GM23248 (cell line): ENCODE measurements at regions not wholly inside any gene's neighbourhood (a gene's known extent, or its start where the extent isn't known, plus 50 kb on each side); places are given as distances from the start of the nearest gene placed in this dataset.
A peak's percentile ranks its signal among the peaks of the same experiment; 100 is the strongest.

ENCODE experiments used
- DNase-seq: peaks from one replicate; pipeline ENCODE4 v3.0.0-alpha.2; 2015
- H2AFZ ChIP-seq: fragments of 200-600 bp; sonication (generic); 2 replicates; pipeline ENCODE4 v1.6.1; 2016; ENCODE audit warnings: antibody characterized with exemption
- H3F3A ChIP-seq: fragments of 200-600 bp; sonication (generic); 2 replicates; pipeline ENCODE4 v1.6.1; 2016; ENCODE audit warnings: mild to moderate bottlenecking, antibody characterized with exemption, mixed run types; ENCODE audit not compliant: insufficient read depth
- H3K27ac ChIP-seq: fragments of 200-600 bp; sonication (generic); 2 replicates; pipeline ENCODE4 v1.5.1; 2016; ENCODE audit warnings: mild to moderate bottlenecking
- H3K27me3 ChIP-seq: fragments of 200-600 bp; sonication (generic); replicated peaks from 2 replicates; pipeline ENCODE4 v1.6.1; 2016; ENCODE audit warnings: mild to moderate bottlenecking; ENCODE audit not compliant: insufficient read depth
- H3K36me3 ChIP-seq: fragments of 200-600 bp; sonication (generic); 2 replicates; pipeline ENCODE4 v1.6.1; 2016; ENCODE audit warnings: low read depth, mild to moderate bottlenecking
- H3K4me1 ChIP-seq: fragments of 200-600 bp; sonication (generic); 2 replicates; pipeline ENCODE4 v1.6.1; 2016; ENCODE audit warnings: mild to moderate bottlenecking; ENCODE audit not compliant: insufficient read depth
- H3K4me2 ChIP-seq: fragments of 200-600 bp; sonication (generic); one replicate; pipeline ENCODE4 v1.6.1; 2016; ENCODE audit warnings: mild to moderate bottlenecking; ENCODE audit not compliant: unreplicated experiment
- H3K4me3 ChIP-seq: fragments of 200-600 bp; sonication (generic); 2 replicates; pipeline ENCODE4 v1.5.1; 2016; ENCODE audit warnings: mild to moderate bottlenecking
- H3K79me2 ChIP-seq: fragments of 200-600 bp; sonication (generic); 2 replicates; pipeline ENCODE4 v1.6.1; 2016; ENCODE audit warnings: mild to moderate bottlenecking; ENCODE audit not compliant: insufficient read depth
- H3K9ac ChIP-seq: fragments of 200-600 bp; sonication (generic); 2 replicates; pipeline ENCODE4 v1.6.1; 2016; ENCODE audit warnings: mild to moderate bottlenecking
- H3K9me2 ChIP-seq: fragments of 200-600 bp; sonication (generic); 2 replicates; pipeline ENCODE4 v1.6.1; 2016; ENCODE audit warnings: mixed run types, mild to moderate bottlenecking, moderate library complexity; ENCODE audit not compliant: insufficient read depth
- H3K9me3 ChIP-seq: fragments of 200-600 bp; sonication (generic); one replicate; pipeline ENCODE4 v1.6.1; 2017; ENCODE audit warnings: low read depth
- H4K20me1 ChIP-seq: fragments of 200-600 bp; sonication (generic); 2 replicates; pipeline ENCODE4 v1.6.0; 2016; ENCODE audit not compliant: insufficient read depth
- EZH2 ChIP-seq: fragments of 200-600 bp; sonication (generic); IDR thresholded peaks from 2 replicates; pipeline ENCODE4 v1.6.1; 2018; ENCODE audit warnings: antibody characterized with exemption, mild to moderate bottlenecking; ENCODE audit not compliant: insufficient read depth, poor library complexity, severe bottlenecking
- EZH2phosphoT487 ChIP-seq: fragments of 200-600 bp; sonication (generic); IDR thresholded peaks from 2 replicates; pipeline ENCODE4 v1.6.1; 2018; ENCODE audit warnings: antibody characterized with exemption, moderate library complexity, mild to moderate bottlenecking, low read depth; ENCODE audit not compliant: insufficient read depth
- WGBS, 2 experiments: methylation state at CpG; one replicate each; pipeline ENCODE4 v1.1.6; 2015 to 2017; ENCODE audit warnings: low lambda C conversion rate in 2 of 2, low coverage in 1 of 2; ENCODE audit errors: missing lambda C conversion rate in 2 of 2; 5-methylcytosine and 5-hydroxymethylcytosine counted together
- in situ Hi-C: fragments of 300-500 bp; cut with MboI; formaldehyde crosslinking; loops from 2 replicates; pipeline ENCODE4 v1.15.0; 2020

- Histone ChIP-seq H3K9me2 (no peaks in the 10 kb centered on the region), H3K4me1 (peaks cover 6% of the 10 kb centered on the region; the same call in 1 of the 2 replicates), H3K4me2 (no peak overlapping the region), H2AFZ (no peak overlapping the region), H3K4me3 (no peak overlapping the region), H3K79me2 (no peaks in the 10 kb centered on the region), H4K20me1 (no peaks in the 10 kb centered on the region), H3K36me3 (no peaks in the 10 kb centered on the region), H3K27ac (no peak overlapping the region), H3F3A (no peaks in the 10 kb centered on the region), H3K9me3 (no peaks in the 10 kb centered on the region), H3K27me3 (no peaks in the 10 kb centered on the region), H3K9ac (no peak overlapping the region)
- TF ChIP-seq EZH2phosphoT487 (no peak), EZH2 (no peak)
- DNase-seq, result peak; percentile 38
- in situ Hi-C loops, result no loop called here
- WGBS, 2 experiments, result 88 to 94% methylated on average over 1 of the region's 1 CpG
Observed at GRCh38 chr7:34327681-34328080, 330.3 kb upstream of the NPSR1 start.

DNA sequence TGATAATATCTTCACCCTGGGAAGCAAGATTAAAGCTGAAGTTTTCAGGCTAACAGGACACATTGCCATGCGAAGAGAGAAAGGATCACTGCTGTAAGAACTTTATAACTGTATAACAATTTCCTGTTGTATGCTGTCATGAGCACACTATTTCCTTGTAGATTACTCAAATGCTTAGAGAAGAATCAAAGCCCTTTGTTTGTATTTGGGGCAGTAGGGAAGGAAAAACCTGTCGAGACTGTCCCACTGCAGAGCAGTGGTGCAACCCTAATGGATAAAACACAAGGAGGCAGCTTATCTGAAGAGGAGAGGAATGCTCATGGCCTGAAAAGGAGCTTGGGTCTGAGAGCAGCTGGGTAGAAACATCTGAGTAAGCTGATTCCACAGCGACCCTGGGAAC is 327.7 kb upstream of the NPSR1 start:
- DNase-seq, result no peak
- H3K4me3 ChIP-seq, result no peak overlapping the region
- TF ChIP-seq EZH2phosphoT487, result no peak
- TF ChIP-seq EZH2, result no peak
- H3K27me3 ChIP-seq, result no peaks in the 10 kb centered on the region
- no peaks in the 10 kb centered on the region for H3F3A ChIP-seq
- H3K9me2 ChIP-seq, result no peaks in the 10 kb centered on the region
- no peak overlapping the region for H2AFZ ChIP-seq
- H4K20me1 ChIP-seq, result no peaks in the 10 kb centered on the region
- H3K79me2 ChIP-seq, result no peaks in the 10 kb centered on the region
- H3K4me2 ChIP-seq, result no peak overlapping the region
- no peak overlapping the region for H3K9ac ChIP-seq
- no peak overlapping the region for H3K27ac ChIP-seq
- in situ Hi-C loops, result no loop called here
- no peaks in the 10 kb centered on the region for H3K9me3 ChIP-seq
- WGBS, 2 experiments, result 84 to 86% methylated on average over 3 of the region's 3 CpGs
- H3K36me3 ChIP-seq, result no peaks in the 10 kb centered on the region
- peaks cover 6% of the 10 kb centered on the region; the same call in 1 of the 2 replicates for H3K4me1 ChIP-seq

DNA sequence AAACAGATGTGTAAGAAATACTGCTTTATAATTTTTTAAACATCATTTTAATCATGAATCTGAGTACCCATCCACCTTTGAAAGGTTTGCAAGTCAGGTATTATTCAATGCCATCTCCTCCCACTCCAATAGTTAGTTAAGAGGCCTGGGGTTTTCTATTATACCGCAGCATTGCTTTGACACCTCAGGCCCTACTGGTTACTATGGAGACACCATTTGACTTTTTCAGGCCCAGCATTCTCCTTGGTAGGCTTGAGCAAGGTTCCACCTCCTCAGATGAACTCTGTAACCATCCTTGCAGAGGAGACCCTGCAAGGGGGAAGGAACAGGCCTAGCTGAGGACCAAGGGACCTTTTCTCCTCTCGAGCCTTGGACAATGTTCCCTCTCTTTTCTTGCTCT is 326.9 kb upstream of the NPSR1 start:
- H3K79me2 ChIP-seq, result no peaks in the 10 kb centered on the region
- no peaks in the 10 kb centered on the region for H3F3A ChIP-seq
- TF ChIP-seq EZH2phosphoT487 (no peak), EZH2 (no peak)
- no peaks in the 10 kb centered on the region for H3K9me3 ChIP-seq
- H3K4me3 ChIP-seq, result no peak overlapping the region
- no peaks in the 10 kb centered on the region for H3K27me3 ChIP-seq
- no peak overlapping the region for H3K9ac ChIP-seq
- H2AFZ ChIP-seq, result no peak overlapping the region
- H3K36me3 ChIP-seq, result no peaks in the 10 kb centered on the region
- no peak overlapping the region for H3K4me2 ChIP-seq
- in situ Hi-C loops, result no loop called here
- WGBS, 2 experiments, result 58 to 76% methylated on average over 2 of the region's 2 CpGs
- peaks cover 6% of the 10 kb centered on the region; the same call in 1 of the 2 replicates for H3K4me1 ChIP-seq
- H3K27ac ChIP-seq, result no peak overlapping the region
- no peaks in the 10 kb centered on the region for H4K20me1 ChIP-seq
- H3K9me2 ChIP-seq, result no peaks in the 10 kb centered on the region
- DNase-seq, result no peak

DNA sequence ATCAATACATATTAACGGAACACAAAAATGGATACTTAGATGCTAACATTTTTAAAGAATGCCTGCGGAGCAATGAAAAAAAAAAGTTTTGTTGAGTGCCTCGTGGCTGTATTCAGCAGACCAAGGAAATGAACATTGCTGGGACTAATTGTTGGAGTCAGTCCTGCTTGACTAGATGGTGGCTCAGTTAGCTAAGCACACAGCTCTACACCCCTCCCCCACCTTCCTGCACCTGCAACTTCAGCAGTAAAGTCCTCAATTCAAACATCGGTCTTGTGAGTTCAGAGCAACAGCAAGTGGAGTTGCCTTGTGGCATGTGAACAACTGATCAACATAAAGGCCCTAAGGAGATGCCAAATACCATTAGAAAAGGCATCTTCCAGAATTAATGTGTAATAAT is 326.0 kb upstream of the NPSR1 start:
- H3K79me2 ChIP-seq, result no peaks in the 10 kb centered on the region
- no peaks in the 10 kb centered on the region for H3K9me3 ChIP-seq
- H3K9ac ChIP-seq, result no peak overlapping the region
- no peaks in the 10 kb centered on the region for H3F3A ChIP-seq
- H3K4me2 ChIP-seq, result no peak overlapping the region
- no peak overlapping the region for H3K4me3 ChIP-seq
- no peaks in the 10 kb centered on the region for H4K20me1 ChIP-seq
- H3K9me2 ChIP-seq, result no peaks in the 10 kb centered on the region
- no peak for TF ChIP-seq EZH2
- TF ChIP-seq EZH2phosphoT487, result no peak
- H3K36me3 ChIP-seq, result no peaks in the 10 kb centered on the region
- H3K4me1 ChIP-seq, result peaks cover 6% of the 10 kb centered on the region; the same call in 1 of the 2 replicates
- 69 to 77% methylated on average over 4 of the region's 4 CpGs for WGBS, 2 experiments
- no peaks in the 10 kb centered on the region for H3K27me3 ChIP-seq
- no peak overlapping the region for H3K27ac ChIP-seq
- no peak for DNase-seq
- no peak overlapping the region for H2AFZ ChIP-seq
- in situ Hi-C loops, result no loop called here

- no peaks in the 10 kb centered on the region for H3F3A ChIP-seq
- TF ChIP-seq EZH2 (no peak), EZH2phosphoT487 (no peak)
- no peak overlapping the region for H2AFZ ChIP-seq
- H3K9me2 ChIP-seq, result no peaks in the 10 kb centered on the region
- H4K20me1 ChIP-seq, result no peaks in the 10 kb centered on the region
- no peak overlapping the region for H3K9ac ChIP-seq
- DNase-seq, result no peak
- H3K4me2 ChIP-seq, result no peak overlapping the region
- 50 to 51% methylated on average over 2 of the region's 2 CpGs for WGBS, 2 experiments
- H3K79me2 ChIP-seq, result no peaks in the 10 kb centered on the region
- in situ Hi-C loops, result no loop called here
- H3K4me1 ChIP-seq, result no peaks in the 10 kb centered on the region
- no peaks in the 10 kb centered on the region for H3K36me3 ChIP-seq
- H3K27me3 ChIP-seq, result no peaks in the 10 kb centered on the region
- no peaks in the 10 kb centered on the region for H3K9me3 ChIP-seq
- no peak overlapping the region for H3K4me3 ChIP-seq
- no peak overlapping the region for H3K27ac ChIP-seq
Observed at GRCh38 chr7:34333184-34333583, 324.8 kb upstream of the NPSR1 start.
